K562 (cell line): ENCODE measurements at regions not wholly inside any gene's neighbourhood (a gene's known extent, or its start where the extent isn't known, plus 50 kb on each side); places are given as distances from the start of the nearest gene placed in this dataset.

Experiments used
- CXXC5 ChIP-seq: fragments of 250-450 bp; sonication (Bioruptor Pico); IDR thresholded peaks from 2 replicates; pipeline ENCODE4 v1.8.0; 2022; ENCODE audit warnings: inconsistent platforms, mild to moderate bottlenecking, moderate library complexity
- E2F8 ChIP-seq: fragments of 450-650 bp; IDR thresholded peaks from 2 replicates; pipeline ENCODE4 v1.7.1; 2018; ENCODE audit warnings: mild to moderate bottlenecking, low read depth; ENCODE audit not compliant: partially characterized antibody
- ELF4 ChIP-seq: fragments of 450-650 bp; formaldehyde crosslinking; IDR thresholded peaks from 2 replicates; pipeline ENCODE4 v1.4.0; 2022; ENCODE audit warnings: missing genetic modification characterization
- GMEB1 ChIP-seq: fragments of 250-450 bp; sonication (Bioruptor Pico); IDR thresholded peaks from 2 replicates; pipeline ENCODE4 v1.4.0; 2020; ENCODE audit warnings: mild to moderate bottlenecking
- MCM3 ChIP-seq: fragments of 450-650 bp; IDR thresholded peaks from 2 replicates; pipeline ENCODE4 v1.6.1; 2016
- NCOA2 ChIP-seq, 2 experiments: fragments of 450-650 bp; IDR thresholded peaks; 2 replicates each; pipeline ENCODE4 v1.6.1; 2018; ENCODE audit warnings: mild to moderate bottlenecking in 2 of 2, moderate library complexity in 1 of 2; ENCODE audit not compliant: partially characterized antibody in 2 of 2
- PTRF ChIP-seq: fragments of 450-650 bp; IDR thresholded peaks from 2 replicates; pipeline ENCODE4 v1.6.1; 2016; ENCODE audit warnings: mild to moderate bottlenecking, missing genetic modification characterization, missing compliant biosample characterization
- TBP ChIP-seq: optimal IDR thresholded peaks from 2 replicates; pipeline ENCODE3; 2011; ENCODE audit warnings: low read depth, low read length, improper control_type of control experiment
- ZNF184 ChIP-seq: sonication (generic); formaldehyde crosslinking; IDR thresholded peaks from 2 replicates; pipeline ENCODE4 v1.5.0; 2020; ENCODE audit warnings: missing genetic modification reagents
- ZNF253 ChIP-seq: fragments of 250-450 bp; sonication (Bioruptor Pico); conservative IDR thresholded peaks from 2 replicates; pipeline ENCODE4 v1.6.1; 2021; ENCODE audit warnings: mild to moderate bottlenecking
- ZNF280B ChIP-seq: fragments of 250-450 bp; sonication (Bioruptor Pico); IDR thresholded peaks from 2 replicates; pipeline ENCODE4 v1.5.1; 2021; ENCODE audit warnings: mild to moderate bottlenecking
- ZNF696 ChIP-seq: fragments of 250-450 bp; sonication (Bioruptor Pico); conservative IDR thresholded peaks from 2 replicates; pipeline ENCODE4 v1.4.0; 2020; ENCODE audit warnings: mild to moderate bottlenecking, moderate library complexity
- TF ChIP-seq, protein P1 (sequence below): fragments of 250-450 bp; sonication (Bioruptor Pico); IDR thresholded peaks from 2 replicates; pipeline ENCODE4 v1.8.0; 2021; ENCODE audit warnings: mild to moderate bottlenecking, moderate library complexity

DNA sequence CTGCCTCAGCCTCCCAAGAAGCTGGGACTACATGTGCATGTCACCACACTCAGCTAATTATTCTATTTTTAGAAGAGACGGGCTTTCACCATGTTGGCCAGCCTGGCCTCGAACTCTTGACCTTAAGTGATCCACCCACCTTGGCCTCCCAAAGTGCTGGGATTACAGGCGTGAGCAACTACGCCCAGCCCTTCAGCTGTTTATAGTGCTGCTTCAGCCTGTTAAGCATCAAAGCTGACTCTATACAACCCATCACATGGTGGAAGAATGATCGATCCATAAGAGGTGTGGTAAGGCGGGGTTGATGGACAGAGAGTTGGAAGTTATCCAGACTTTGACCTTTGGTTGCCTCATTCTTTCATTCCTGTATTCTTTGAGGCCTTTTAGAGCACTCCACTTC, 56.2 kb upstream of the RAPGEF2 start (continued):
- TF ChIP-seq E2F8, result no peak
- no peak for TF ChIP-seq NCOA2 (IDR thresholded peaks at IDR 0.05; ENCODE audit: partially characterized antibody in 2 of 2)
- no peak for TF ChIP-seq PTRF (tag)
- TF ChIP-seq, protein P1, sequence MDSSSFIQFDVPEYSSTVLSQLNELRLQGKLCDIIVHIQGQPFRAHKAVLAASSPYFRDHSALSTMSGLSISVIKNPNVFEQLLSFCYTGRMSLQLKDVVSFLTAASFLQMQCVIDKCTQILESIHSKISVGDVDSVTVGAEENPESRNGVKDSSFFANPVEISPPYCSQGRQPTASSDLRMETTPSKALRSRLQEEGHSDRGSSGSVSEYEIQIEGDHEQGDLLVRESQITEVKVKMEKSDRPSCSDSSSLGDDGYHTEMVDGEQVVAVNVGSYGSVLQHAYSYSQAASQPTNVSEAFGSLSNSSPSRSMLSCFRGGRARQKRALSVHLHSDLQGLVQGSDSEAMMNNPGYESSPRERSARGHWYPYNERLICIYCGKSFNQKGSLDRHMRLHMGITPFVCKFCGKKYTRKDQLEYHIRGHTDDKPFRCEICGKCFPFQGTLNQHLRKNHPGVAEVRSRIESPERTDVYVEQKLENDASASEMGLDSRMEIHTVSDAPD, result no peak
- no peak for TF ChIP-seq ZNF184 (CRISPR knock-in tag)
- TF ChIP-seq TBP, result no peak
- no peak for TF ChIP-seq ZNF696
- no peak for TF ChIP-seq ZNF253
- TF ChIP-seq ZNF280B (CRISPR knock-in tag), result no peak
- TF ChIP-seq CXXC5 (CRISPR knock-in tag), result peak; percentile 46
- no peak for TF ChIP-seq MCM3
- TF ChIP-seq ELF4 (CRISPR knock-in tag), result no peak
- TF ChIP-seq GMEB1, result no peak
